ENCODE measurements at regions not wholly inside any gene's neighbourhood (a gene's known extent, or its start where the extent isn't known, plus 50 kb on each side); places are given as distances from the start of the nearest gene placed in this dataset.
"Not testable (repeated sequence)": the region's sequence is repeated elsewhere in the genome, so short reads cannot be mapped to it uniquely, and the experiment has no call there.

DNA sequence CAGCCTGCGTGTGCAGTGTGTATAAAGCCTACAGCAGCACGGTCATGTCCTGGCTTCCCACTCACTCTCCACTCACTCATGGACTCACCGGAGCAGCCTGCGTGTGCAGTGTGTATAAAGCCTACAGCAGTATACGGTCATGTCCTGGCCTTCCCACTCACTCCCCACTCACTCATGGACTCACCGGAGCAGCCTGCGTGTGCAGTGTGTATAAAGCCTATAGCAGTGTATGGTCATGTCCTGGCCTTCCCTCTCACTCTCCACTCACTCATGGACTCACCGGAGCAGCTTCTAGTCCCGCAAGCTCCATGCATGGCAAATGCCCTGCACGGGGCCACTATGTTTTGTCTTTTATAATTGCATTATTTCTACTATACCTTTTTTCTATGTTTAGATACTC, 149.8 kb downstream of the DLL1 start:
- TF ChIP-seq POLR2AphosphoS5 (IDR thresholded peaks at IDR 0.05; ENCODE audit: low read depth, low read length); RAD21 (IDR thresholded peaks at IDR 0.05; ENCODE audit: low read length); EZH2phosphoT487 (IDR thresholded peaks at IDR 0.05; ENCODE audit: borderline replicate concordance, low read depth); MXI1 (IDR thresholded peaks at IDR 0.05; ENCODE audit: low read depth, low read length); FOXM1 (IDR thresholded peaks at IDR 0.05; ENCODE audit: low read depth); GATA2 (CRISPR knock-in tag; IDR thresholded peaks at IDR 0.05): not testable (repeated sequence)
- TF ChIP-seq, protein P1, sequence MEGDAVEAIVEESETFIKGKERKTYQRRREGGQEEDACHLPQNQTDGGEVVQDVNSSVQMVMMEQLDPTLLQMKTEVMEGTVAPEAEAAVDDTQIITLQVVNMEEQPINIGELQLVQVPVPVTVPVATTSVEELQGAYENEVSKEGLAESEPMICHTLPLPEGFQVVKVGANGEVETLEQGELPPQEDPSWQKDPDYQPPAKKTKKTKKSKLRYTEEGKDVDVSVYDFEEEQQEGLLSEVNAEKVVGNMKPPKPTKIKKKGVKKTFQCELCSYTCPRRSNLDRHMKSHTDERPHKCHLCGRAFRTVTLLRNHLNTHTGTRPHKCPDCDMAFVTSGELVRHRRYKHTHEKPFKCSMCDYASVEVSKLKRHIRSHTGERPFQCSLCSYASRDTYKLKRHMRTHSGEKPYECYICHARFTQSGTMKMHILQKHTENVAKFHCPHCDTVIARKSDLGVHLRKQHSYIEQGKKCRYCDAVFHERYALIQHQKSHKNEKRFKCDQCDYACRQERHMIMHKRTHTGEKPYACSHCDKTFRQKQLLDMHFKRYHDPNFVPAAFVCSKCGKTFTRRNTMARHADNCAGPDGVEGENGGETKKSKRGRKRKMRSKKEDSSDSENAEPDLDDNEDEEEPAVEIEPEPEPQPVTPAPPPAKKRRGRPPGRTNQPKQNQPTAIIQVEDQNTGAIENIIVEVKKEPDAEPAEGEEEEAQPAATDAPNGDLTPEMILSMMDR (IDR thresholded peaks at IDR 0.05): not testable (repeated sequence)
- TF ChIP-seq, protein P2, sequence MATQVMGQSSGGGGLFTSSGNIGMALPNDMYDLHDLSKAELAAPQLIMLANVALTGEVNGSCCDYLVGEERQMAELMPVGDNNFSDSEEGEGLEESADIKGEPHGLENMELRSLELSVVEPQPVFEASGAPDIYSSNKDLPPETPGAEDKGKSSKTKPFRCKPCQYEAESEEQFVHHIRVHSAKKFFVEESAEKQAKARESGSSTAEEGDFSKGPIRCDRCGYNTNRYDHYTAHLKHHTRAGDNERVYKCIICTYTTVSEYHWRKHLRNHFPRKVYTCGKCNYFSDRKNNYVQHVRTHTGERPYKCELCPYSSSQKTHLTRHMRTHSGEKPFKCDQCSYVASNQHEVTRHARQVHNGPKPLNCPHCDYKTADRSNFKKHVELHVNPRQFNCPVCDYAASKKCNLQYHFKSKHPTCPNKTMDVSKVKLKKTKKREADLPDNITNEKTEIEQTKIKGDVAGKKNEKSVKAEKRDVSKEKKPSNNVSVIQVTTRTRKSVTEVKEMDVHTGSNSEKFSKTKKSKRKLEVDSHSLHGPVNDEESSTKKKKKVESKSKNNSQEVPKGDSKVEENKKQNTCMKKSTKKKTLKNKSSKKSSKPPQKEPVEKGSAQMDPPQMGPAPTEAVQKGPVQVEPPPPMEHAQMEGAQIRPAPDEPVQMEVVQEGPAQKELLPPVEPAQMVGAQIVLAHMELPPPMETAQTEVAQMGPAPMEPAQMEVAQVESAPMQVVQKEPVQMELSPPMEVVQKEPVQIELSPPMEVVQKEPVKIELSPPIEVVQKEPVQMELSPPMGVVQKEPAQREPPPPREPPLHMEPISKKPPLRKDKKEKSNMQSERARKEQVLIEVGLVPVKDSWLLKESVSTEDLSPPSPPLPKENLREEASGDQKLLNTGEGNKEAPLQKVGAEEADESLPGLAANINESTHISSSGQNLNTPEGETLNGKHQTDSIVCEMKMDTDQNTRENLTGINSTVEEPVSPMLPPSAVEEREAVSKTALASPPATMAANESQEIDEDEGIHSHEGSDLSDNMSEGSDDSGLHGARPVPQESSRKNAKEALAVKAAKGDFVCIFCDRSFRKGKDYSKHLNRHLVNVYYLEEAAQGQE (IDR thresholded peaks at IDR 0.05; ENCODE audit: low read depth, low read length): not testable (repeated sequence)

All from SK-N-SH (cell line).